HL-60 (cell line): ENCODE measurements at regions not wholly inside any gene's neighbourhood (a gene's known extent, or its start where the extent isn't known, plus 50 kb on each side); places are given as distances from the start of the nearest gene placed in this dataset.

Experiments used
- DNase-seq, 2 experiments: peaks; one replicate each; pipeline ENCODE4 v3.0.0-alpha.2; 2010 to 2020; ENCODE audit warnings: low read depth in 1 of 2, low spot score in 1 of 2
- H3K27ac ChIP-seq: fragments of 250-450 bp; sonication (Bioruptor Pico); replicated peaks from 2 replicates; pipeline ENCODE4 v1.5.1; 2020; ENCODE audit warnings: mild to moderate bottlenecking, moderate library complexity
- H3K27me3 ChIP-seq: fragments of 250-450 bp; sonication (Bioruptor Pico); 2 replicates; pipeline ENCODE4 v1.5.1; 2021; ENCODE audit warnings: mild to moderate bottlenecking, moderate library complexity; ENCODE audit not compliant: insufficient read depth, poor library complexity, severe bottlenecking
- H3K4me3 ChIP-seq: replicated peaks from 2 replicates; pipeline ENCODE4 v1.5.1; 2011; ENCODE audit warnings: mild to moderate bottlenecking, control low read depth, low read length; ENCODE audit not compliant: insufficient read depth
- GABPA ChIP-seq: IDR thresholded peaks from 2 replicates; pipeline ENCODE4 v1.6.1; 2012; ENCODE audit warnings: low read depth
- POLR2AphosphoS5 ChIP-seq: IDR thresholded peaks from 2 replicates; pipeline ENCODE4 v1.6.1; 2012; ENCODE audit warnings: low read depth
- SPI1 ChIP-seq: IDR thresholded peaks from 2 replicates; pipeline ENCODE4 v1.6.1; 2012; ENCODE audit warnings: low read depth, mild to moderate bottlenecking, borderline replicate concordance
- TF ChIP-seq, protein P1 (sequence below): IDR thresholded peaks from one replicate; pipeline ENCODE4 v1.5.1; 2011; ENCODE audit warnings: low read length, control low read depth, inconsistent platforms; ENCODE audit not compliant: insufficient read depth
- TF ChIP-seq, protein P2 (sequence below): IDR thresholded peaks from 2 replicates; pipeline ENCODE4 v1.6.1; 2012; ENCODE audit warnings: low read depth; ENCODE audit not compliant: insufficient replicate concordance

DNA sequence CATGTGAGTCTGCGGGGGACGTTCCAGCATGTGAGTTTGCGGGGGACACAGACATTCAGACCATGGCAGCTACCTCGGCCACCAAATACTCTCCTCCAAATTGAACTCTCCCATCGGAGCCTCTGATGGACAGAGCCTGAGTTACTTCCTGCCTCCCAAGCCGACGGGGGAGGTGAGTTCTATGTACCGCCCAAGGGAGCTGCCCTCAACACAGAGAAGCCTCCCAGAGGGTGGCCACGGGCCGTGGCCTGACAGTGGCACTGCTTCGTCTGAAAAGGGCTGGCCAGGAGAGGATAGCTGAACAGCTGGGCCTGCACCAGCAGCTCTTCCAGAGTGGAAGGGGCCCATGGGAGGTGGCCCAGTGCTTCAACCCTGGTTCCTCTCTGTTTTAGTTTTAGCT, 274.5 kb upstream of the PPP2R2D start:
- Histone ChIP-seq H3K27ac (no peak overlapping the region), H3K4me3 (no peak overlapping the region), H3K27me3 (no peaks in the 10 kb centered on the region)
- TF ChIP-seq, protein P1, sequence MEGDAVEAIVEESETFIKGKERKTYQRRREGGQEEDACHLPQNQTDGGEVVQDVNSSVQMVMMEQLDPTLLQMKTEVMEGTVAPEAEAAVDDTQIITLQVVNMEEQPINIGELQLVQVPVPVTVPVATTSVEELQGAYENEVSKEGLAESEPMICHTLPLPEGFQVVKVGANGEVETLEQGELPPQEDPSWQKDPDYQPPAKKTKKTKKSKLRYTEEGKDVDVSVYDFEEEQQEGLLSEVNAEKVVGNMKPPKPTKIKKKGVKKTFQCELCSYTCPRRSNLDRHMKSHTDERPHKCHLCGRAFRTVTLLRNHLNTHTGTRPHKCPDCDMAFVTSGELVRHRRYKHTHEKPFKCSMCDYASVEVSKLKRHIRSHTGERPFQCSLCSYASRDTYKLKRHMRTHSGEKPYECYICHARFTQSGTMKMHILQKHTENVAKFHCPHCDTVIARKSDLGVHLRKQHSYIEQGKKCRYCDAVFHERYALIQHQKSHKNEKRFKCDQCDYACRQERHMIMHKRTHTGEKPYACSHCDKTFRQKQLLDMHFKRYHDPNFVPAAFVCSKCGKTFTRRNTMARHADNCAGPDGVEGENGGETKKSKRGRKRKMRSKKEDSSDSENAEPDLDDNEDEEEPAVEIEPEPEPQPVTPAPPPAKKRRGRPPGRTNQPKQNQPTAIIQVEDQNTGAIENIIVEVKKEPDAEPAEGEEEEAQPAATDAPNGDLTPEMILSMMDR, result no peak
- TF ChIP-seq, protein P2, sequence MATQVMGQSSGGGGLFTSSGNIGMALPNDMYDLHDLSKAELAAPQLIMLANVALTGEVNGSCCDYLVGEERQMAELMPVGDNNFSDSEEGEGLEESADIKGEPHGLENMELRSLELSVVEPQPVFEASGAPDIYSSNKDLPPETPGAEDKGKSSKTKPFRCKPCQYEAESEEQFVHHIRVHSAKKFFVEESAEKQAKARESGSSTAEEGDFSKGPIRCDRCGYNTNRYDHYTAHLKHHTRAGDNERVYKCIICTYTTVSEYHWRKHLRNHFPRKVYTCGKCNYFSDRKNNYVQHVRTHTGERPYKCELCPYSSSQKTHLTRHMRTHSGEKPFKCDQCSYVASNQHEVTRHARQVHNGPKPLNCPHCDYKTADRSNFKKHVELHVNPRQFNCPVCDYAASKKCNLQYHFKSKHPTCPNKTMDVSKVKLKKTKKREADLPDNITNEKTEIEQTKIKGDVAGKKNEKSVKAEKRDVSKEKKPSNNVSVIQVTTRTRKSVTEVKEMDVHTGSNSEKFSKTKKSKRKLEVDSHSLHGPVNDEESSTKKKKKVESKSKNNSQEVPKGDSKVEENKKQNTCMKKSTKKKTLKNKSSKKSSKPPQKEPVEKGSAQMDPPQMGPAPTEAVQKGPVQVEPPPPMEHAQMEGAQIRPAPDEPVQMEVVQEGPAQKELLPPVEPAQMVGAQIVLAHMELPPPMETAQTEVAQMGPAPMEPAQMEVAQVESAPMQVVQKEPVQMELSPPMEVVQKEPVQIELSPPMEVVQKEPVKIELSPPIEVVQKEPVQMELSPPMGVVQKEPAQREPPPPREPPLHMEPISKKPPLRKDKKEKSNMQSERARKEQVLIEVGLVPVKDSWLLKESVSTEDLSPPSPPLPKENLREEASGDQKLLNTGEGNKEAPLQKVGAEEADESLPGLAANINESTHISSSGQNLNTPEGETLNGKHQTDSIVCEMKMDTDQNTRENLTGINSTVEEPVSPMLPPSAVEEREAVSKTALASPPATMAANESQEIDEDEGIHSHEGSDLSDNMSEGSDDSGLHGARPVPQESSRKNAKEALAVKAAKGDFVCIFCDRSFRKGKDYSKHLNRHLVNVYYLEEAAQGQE, result no peak
- TF ChIP-seq POLR2AphosphoS5 (no peak), GABPA (no peak), SPI1 (no peak)
- no peak for DNase-seq

DNA sequence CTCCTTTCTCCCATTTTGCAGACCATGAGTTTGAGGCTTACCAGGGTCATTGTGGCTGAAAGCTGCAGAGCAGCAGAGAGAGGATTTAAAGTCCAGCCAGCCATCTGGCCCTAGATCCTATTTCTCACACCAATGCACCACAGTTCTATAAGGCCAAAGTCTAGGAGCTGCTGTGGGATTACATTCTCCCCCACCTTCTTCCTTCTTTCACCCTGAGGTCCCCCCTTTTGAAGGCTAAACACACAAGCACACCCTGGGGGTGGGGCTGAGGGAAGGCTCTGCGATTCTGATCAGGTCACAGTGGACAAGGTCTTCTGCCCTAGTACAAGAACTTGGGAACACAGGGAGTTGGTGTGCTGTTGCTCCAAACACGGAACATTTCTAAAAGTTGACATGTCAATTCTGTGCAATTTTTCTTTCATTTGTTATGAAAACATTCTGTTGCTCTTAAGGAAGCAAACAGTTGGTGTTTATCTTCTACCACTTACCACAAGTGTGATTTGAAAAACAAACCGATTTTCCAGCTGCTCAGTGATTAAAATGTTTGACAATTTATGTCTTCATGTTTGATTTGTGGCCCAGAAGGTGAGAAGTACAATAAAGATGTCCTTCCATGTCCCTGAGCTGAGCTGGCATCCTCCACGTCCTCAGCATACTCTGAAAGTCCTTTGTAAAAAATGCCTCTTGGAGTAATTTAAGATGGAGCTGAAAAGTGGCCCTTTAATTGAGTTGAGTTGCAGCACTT, 271.6 kb upstream of the PPP2R2D start:
- Histone ChIP-seq H3K27ac (no peak overlapping the region), H3K4me3 (no peak overlapping the region), H3K27me3 (no peaks in the 10 kb centered on the region)
- TF ChIP-seq, protein P2, result no peak
- TF ChIP-seq POLR2AphosphoS5 (no peak), SPI1 (no peak), GABPA (no peak)
- TF ChIP-seq, protein P1, result no peak
- DNase-seq, result no peak

DNA sequence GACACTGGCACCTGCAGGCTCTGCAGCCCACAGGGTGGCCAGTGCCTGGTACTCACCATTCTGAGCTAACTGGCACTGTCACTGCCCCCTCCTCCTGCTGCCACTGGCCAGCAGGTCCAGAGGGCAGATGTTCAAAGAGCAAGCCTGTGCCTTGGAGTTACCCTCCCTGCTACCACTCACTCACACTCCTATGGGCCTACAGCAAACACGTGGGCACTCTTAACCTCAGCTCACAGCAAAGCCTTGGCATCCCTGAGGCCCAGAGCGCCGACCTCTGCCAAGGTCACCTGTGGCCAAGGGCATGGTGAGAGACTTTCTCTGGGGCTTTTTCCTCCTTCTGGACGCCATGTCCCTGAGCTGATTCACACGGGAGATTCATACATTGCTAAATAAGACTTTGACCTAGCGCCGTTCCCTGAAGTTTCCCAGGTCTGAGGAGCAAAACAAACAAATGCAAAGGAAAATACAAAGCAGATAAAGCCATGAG, 270.0 kb upstream of the PPP2R2D start:
- no peak for DNase-seq
- H3K27me3 ChIP-seq, result no peaks in the 10 kb centered on the region
- TF ChIP-seq SPI1 (no peak), GABPA (no peak), POLR2AphosphoS5 (no peak)
- TF ChIP-seq, protein P1, result no peak
- TF ChIP-seq, protein P2, result no peak
- no peak overlapping the region for H3K27ac ChIP-seq
- H3K4me3 ChIP-seq, result no peak overlapping the region
